ENCODE measurements at regions not wholly inside any gene's neighbourhood (a gene's known extent, or its start where the extent isn't known, plus 50 kb on each side); places are given as distances from the start of the nearest gene placed in this dataset.
"Not testable (repeated sequence)": the region's sequence is repeated elsewhere in the genome, so short reads cannot be mapped to it uniquely, and the experiment has no call there.

GRCh38 chr6:67686225-67686624 is 948.9 kb upstream of the ADGRB3 start:
- TF ChIP-seq SUZ12 (IDR thresholded peaks at IDR 0.05); BHLHE40 (IDR thresholded peaks at IDR 0.05; ENCODE audit: borderline replicate concordance); HDGF (IDR thresholded peaks at IDR 0.05; ENCODE audit: borderline replicate concordance); FOXM1 (IDR thresholded peaks at IDR 0.05; ENCODE audit: borderline replicate concordance); CTBP1 (IDR thresholded peaks at IDR 0.05; ENCODE audit: borderline replicate concordance); FOXA1 (IDR thresholded peaks at IDR 0.05); TARDBP (IDR thresholded peaks at IDR 0.05); ELF4 (IDR thresholded peaks at IDR 0.05); FOXK2 (IDR thresholded peaks at IDR 0.05); ZNF384 (IDR thresholded peaks at IDR 0.05): not testable (repeated sequence)
